ENCODE measurements at regions not wholly inside any gene's neighbourhood (a gene's known extent, or its start where the extent isn't known, plus 50 kb on each side); places are given as distances from the start of the nearest gene placed in this dataset.

DNA sequence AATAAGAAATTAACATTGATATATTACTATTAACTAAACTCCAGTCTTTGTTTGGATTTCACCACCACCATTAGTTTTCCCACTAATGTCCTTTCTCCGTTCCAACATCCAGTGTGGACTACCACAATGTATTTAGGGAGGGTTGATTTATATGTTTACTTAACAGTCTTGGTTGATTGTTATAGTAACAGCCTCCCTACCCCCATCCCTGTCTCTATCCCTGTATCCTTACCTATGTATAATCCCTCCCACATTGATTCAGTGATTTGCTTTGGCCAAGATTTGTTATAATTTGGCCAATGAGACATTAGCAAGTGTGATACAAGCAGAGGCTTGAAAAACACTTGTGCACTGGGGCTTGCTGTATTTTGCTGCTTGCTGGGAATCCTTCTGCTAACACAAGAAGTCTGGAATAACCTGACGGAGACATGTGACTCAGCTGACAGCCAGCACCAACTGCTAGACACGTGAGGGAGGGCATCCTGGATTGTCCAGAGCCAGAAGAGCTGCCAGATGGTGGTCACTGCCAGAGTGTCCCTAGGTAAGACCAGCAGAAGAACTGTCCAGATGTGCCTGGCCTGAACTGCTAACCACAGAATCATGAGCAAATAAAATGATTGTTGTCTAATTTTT lies 51.2 kb upstream of the TCF7 start:
- no peak overlapping the region for H3K4me3 Mint-ChIP-seq
- DNase-seq: no peak
- H3K4me1 Mint-ChIP-seq (ENCODE audit: low read depth): peaks cover 26% of the 10 kb centered on the region
- intact Hi-C loops (cut with micrococcal nuclease): no loop called here
- H3K9me3 Mint-ChIP-seq: no peaks in the 10 kb centered on the region
- CTCF ChIA-PET: interaction anchor here (1.3 to 7.1 kb wide), 3 partner anchors 9 to 77 kb away, joined by 4 to 79 read pairs (median 10); no protein-coding TSS in a partner anchor
- no peaks in the 10 kb centered on the region for H3K27me3 Mint-ChIP-seq (ENCODE audit: low read depth)
- no peak overlapping the region for H3K27ac Mint-ChIP-seq
- H3K36me3 Mint-ChIP-seq (ENCODE audit: low read depth): peaks cover 1% of the 10 kb centered on the region

DNA sequence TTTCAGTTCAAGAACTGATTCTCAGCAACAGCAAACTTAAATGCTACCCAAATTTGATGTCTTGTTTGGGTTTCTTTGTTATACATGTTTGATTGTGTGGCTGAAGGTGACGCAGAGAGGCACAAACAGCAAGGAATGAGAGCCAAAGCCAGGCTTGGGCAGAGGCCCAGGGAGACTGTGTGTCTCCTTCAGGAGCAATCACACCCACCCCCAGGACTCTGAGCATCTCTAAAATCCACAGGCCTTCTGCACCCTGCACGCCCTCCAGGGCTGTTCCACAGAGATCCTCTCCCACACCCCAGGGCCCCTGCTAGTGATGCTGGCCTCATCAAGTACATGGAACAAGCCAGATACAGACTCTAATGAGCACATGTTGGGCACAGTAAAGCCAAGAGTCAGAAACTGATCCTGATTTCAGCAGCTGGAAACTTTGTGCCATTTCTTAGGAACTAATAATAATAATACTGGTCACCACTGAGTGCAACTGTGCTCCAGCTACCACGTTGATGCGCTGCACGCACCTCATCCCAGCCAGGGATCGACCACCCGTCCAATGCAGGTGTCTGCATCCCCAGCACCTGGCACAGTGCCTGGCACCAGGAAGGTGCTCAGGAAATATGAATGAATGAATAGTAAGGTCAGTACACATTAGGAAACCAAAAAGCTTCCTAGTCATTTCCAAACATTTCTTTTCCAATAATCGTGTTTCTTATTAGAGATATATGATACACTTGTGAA lies 54.6 kb upstream of the TCF7 start:
- Mint-ChIP-seq H3K4me1 (ENCODE audit: low read depth) (peaks cover 17% of the 10 kb centered on the region), H3K27ac (no peak overlapping the region), H3K27me3 (ENCODE audit: low read depth) (no peaks in the 10 kb centered on the region), H3K36me3 (ENCODE audit: low read depth) (no peaks in the 10 kb centered on the region), H3K9me3 (no peaks in the 10 kb centered on the region), H3K4me3 (no peak overlapping the region)
- CTCF ChIA-PET: interaction anchor here (0.8 to 12.6 kb wide), 3 partner anchors 19 to 81 kb away, joined by 3 to 99 read pairs (median 9); no protein-coding TSS in a partner anchor
- intact Hi-C loops (cut with micrococcal nuclease): no loop called here
- DNase-seq: no peak

DNA sequence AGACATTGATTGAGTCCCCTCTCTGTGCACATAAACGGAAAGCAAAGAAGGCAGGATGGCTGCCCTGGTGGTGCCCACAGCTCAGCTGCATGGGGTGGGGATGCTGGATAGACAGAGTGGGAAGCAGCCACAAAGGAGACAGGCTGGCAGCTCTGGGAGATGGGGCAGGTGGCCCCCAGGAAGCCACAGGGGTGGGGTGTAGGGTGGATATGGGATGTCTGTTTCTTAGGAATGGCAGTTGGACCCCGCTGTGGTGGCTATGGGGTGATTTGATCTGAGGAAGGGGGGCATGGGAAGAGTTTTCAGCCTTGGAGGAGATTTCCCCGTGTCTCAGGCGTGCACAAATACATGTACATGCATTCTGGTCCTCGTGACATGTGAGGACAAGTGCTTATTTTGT lies 50.2 kb upstream of the VDAC1 start:
- Mint-ChIP-seq H3K27ac (peak overlapping the region; percentile 65), H3K4me3 (no peak overlapping the region), H3K9me3 (no peaks in the 10 kb centered on the region), H3K36me3 (ENCODE audit: low read depth) (no peaks in the 10 kb centered on the region), H3K27me3 (ENCODE audit: low read depth) (no peaks in the 10 kb centered on the region), H3K4me1 (ENCODE audit: low read depth) (peaks cover 58% of the 10 kb centered on the region)
- CTCF ChIA-PET: interaction anchor here (1.0 to 12.6 kb wide), 4 partner anchors 11 to 50 kb away, joined by 3 to 99 read pairs (median 24); no protein-coding TSS in a partner anchor
- DNase-seq: no peak
- intact Hi-C loops (cut with micrococcal nuclease): no loop called here

Data from activated naive CD4-positive, alpha-beta T cell treated with anti-CD3 and anti-CD28 coated beads for 36 hours (primary cell).